HCT116 (cell line): ENCODE measurements at regions not wholly inside any gene's neighbourhood (a gene's known extent, or its start where the extent isn't known, plus 50 kb on each side); places are given as distances from the start of the nearest gene placed in this dataset.

Experiments used
- ATAC-seq: fragments of 200-7000 bp; cut with Tn5 transposase; 2 replicates; pipeline ENCODE4 v1.9.1; 2020; ENCODE audit warnings: mild to moderate bottlenecking, moderate library complexity
- BruUV-seq: library from RNA; stranded (reverse); fragments of 400-500 nt; replicated peaks from 2 replicates; lab custom pipeline; 2021; lab: Mats Ljungman, UMichigan
- CTCF ChIA-PET: fragments of 300-600 bp; sonication (Branson Sonifier 250); formaldehyde crosslinking; loops from one replicate; lab custom pipeline; 2021; ENCODE audit warnings: antibody characterized with exemption; lab: Charles Lee
- POLR2A ChIA-PET: fragments of 300-600, 350-600 bp; sonication (Branson Sonifier 250); formaldehyde crosslinking; loops from one replicate; lab custom pipeline; 2021; ENCODE audit warnings: antibody characterized with exemption; lab: Charles Lee
- RAD21 ChIA-PET, 2 experiments: fragments of 300-600 bp; sonication (Branson Sonifier 250); formaldehyde crosslinking; loops; one replicate each; lab custom pipeline; 2023; ENCODE audit warnings: low total read pairs in 2 of 2; ENCODE audit not compliant: uncharacterized antibody in 2 of 2, unreplicated experiment in 2 of 2, low non-redundant PET in 1 of 2; lab: Charles Lee
- DNase-seq: peaks from one replicate; pipeline ENCODE4 v3.0.0-alpha.2; 2010; ENCODE audit warnings: low read depth, low spot score
- H2AFZ ChIP-seq: fragments of 200-600 bp; shearing (Covaris generic), sonication (generic); 2 replicates; pipeline ENCODE4 v1.6.1; 2017; ENCODE audit warnings: low read depth, mixed run types, mixed read lengths, antibody characterized with exemption, low read length; ENCODE audit not compliant: poor library complexity, severe bottlenecking
- H3K27ac ChIP-seq: 2 replicates; pipeline ENCODE4 v1.5.1; 2012; ENCODE audit warnings: low read depth, low read length
- H3K27me3 ChIP-seq: fragments of 200-600 bp; sonication (generic); 2 replicates; pipeline ENCODE4 v1.6.1; 2016; ENCODE audit warnings: mixed run types, low read length, mixed read lengths; ENCODE audit not compliant: insufficient read depth
- H3K36me3 ChIP-seq, 2 experiments: fragments of 200-500 bp in 1 of 2; fragments of 200-600 bp in 1 of 2; sonication (Bioruptor generic) in 1 of 2; sonication (generic) in 1 of 2; 2 replicates each; pipeline versions ENCODE4 v1.5.1 to v1.6.1; 2014 to 2016; ENCODE audit warnings: low read length in 2 of 2, inconsistent platforms in 1 of 2, mixed read lengths in 1 of 2, mixed run types in 1 of 2; ENCODE audit not compliant: insufficient read depth in 2 of 2, control insufficient read depth in 1 of 2
- H3K4me1 ChIP-seq, 2 experiments: fragments of 200-600 bp in 1 of 2; sonication (generic) in 1 of 2; 2 replicates each; pipeline versions ENCODE4 v1.5.1 to v1.6.1; 2012 to 2017; ENCODE audit warnings: low read length in 2 of 2, inconsistent platforms in 1 of 2, mild to moderate bottlenecking in 1 of 2, mixed read lengths in 1 of 2, mixed run types in 1 of 2, moderate library complexity in 1 of 2; ENCODE audit not compliant: insufficient read depth in 2 of 2, control insufficient read depth in 1 of 2
- H3K4me2 ChIP-seq: fragments of 200-600 bp; sonication (generic); 2 replicates; pipeline ENCODE4 v1.6.1; 2017; ENCODE audit warnings: mixed run types, low read length, mixed read lengths
- H3K4me3 ChIP-seq, 2 experiments: fragments of 200-600 bp in 1 of 2; sonication (generic) in 1 of 2; replicated peaks in 1 of 2; 2 replicates each; pipeline ENCODE4 v1.5.1; 2011 to 2016; ENCODE audit warnings: low read length in 2 of 2, control low read depth in 1 of 2, low read depth in 1 of 2, mild to moderate bottlenecking in 1 of 2, mixed read lengths in 1 of 2, mixed run types in 1 of 2
- H3K79me2 ChIP-seq: fragments of 200-600 bp; sonication (generic); 2 replicates; pipeline ENCODE4 v1.6.1; 2017; ENCODE audit warnings: mild to moderate bottlenecking, mixed run types, low read length, moderate library complexity, mixed read lengths; ENCODE audit not compliant: insufficient read depth
- H3K9ac ChIP-seq: fragments of 200-600 bp; sonication (generic); 2 replicates; pipeline ENCODE4 v1.6.1; 2016; ENCODE audit warnings: low read length, mixed read lengths
- H3K9me2 ChIP-seq: fragments of 200-600 bp; sonication (generic), shearing (Covaris generic); 2 replicates; pipeline ENCODE4 v1.6.1; 2017; ENCODE audit warnings: mixed run types, mild to moderate bottlenecking, moderate library complexity; ENCODE audit not compliant: insufficient read depth
- H3K9me3 ChIP-seq, 2 experiments: fragments of 200-500 bp in 1 of 2; fragments of 200-600 bp in 1 of 2; sonication (Bioruptor generic) in 1 of 2; sonication (generic) in 1 of 2; 2 replicates each; pipeline ENCODE4 v1.6.1; 2014 to 2017; ENCODE audit warnings: low read length in 2 of 2, mixed read lengths in 2 of 2, inconsistent platforms in 1 of 2, low read depth in 1 of 2, mild to moderate bottlenecking in 1 of 2, mixed run types in 1 of 2, moderate library complexity in 1 of 2; ENCODE audit not compliant: control insufficient read depth in 1 of 2, insufficient read depth in 1 of 2
- H4K20me1 ChIP-seq: fragments of 200-600 bp; sonication (generic), shearing (Covaris generic); 2 replicates; pipeline ENCODE4 v1.6.1; 2017; ENCODE audit warnings: mixed run types, mild to moderate bottlenecking, moderate library complexity; ENCODE audit not compliant: insufficient read depth
- CBX3 ChIP-seq: IDR thresholded peaks from 2 replicates; pipeline ENCODE4 v1.6.1; 2012; ENCODE audit warnings: low read depth
- CEBPB ChIP-seq: IDR thresholded peaks from 2 replicates; pipeline ENCODE4 v1.6.1; 2012; ENCODE audit warnings: low read depth
- ELF1 ChIP-seq: IDR thresholded peaks from 2 replicates; pipeline ENCODE4 v1.6.1; 2012; ENCODE audit warnings: low read depth, borderline replicate concordance
- EZH2 ChIP-seq: fragments of 200-600 bp; sonication (generic); IDR thresholded peaks from 2 replicates; pipeline ENCODE4 v1.6.1; 2017; ENCODE audit warnings: antibody characterized with exemption, mixed run types
- JUND ChIP-seq: IDR thresholded peaks from 2 replicates; pipeline ENCODE4 v1.6.1; 2012
- POLR2A ChIP-seq: IDR thresholded peaks from 2 replicates; pipeline ENCODE4 v1.7.0; 2011; ENCODE audit warnings: borderline replicate concordance; ENCODE audit not compliant: insufficient read depth, insufficient read length; ENCODE audit errors: extremely low read depth
- POLR2AphosphoS5 ChIP-seq: IDR thresholded peaks from 2 replicates; pipeline ENCODE4 v1.6.1; 2011; ENCODE audit warnings: mild to moderate bottlenecking, low read depth, low read length, moderate library complexity
- RAD21 ChIP-seq: IDR thresholded peaks from 2 replicates; pipeline ENCODE4 v1.6.1; 2012; ENCODE audit warnings: low read depth, mild to moderate bottlenecking
- SIN3A ChIP-seq: IDR thresholded peaks from 2 replicates; pipeline ENCODE4 v1.6.1; 2012; ENCODE audit warnings: low read depth
- SP1 ChIP-seq: IDR thresholded peaks from 2 replicates; pipeline ENCODE4 v1.6.1; 2012; ENCODE audit warnings: low read depth
- SRF ChIP-seq: IDR thresholded peaks from 2 replicates; pipeline ENCODE4 v1.6.1; 2012; ENCODE audit warnings: low read depth
- YY1 ChIP-seq: IDR thresholded peaks from 2 replicates; pipeline ENCODE4 v1.6.1; 2011; ENCODE audit warnings: low read length, low read depth, moderate library complexity, mild to moderate bottlenecking; ENCODE audit not compliant: insufficient replicate concordance; ENCODE audit errors: extremely low read depth
- ZNF274 ChIP-seq: fragments of 200-500 bp; sonication (Bioruptor generic); IDR thresholded peaks from 2 replicates; pipeline ENCODE4 v1.6.1; 2014; ENCODE audit warnings: mild to moderate bottlenecking, low read depth, low read length, inconsistent platforms
- intact Hi-C: fragments of 100-400 bp; cut with micrococcal nuclease; formaldehyde crosslinking; loops from 2 replicates; pipeline ENCODE4 v1.10.0; 2022
- TF ChIP-seq, protein P1 (sequence below): IDR thresholded peaks from 2 replicates; pipeline ENCODE4 v1.6.1; 2012; ENCODE audit warnings: low read depth
- TF ChIP-seq, protein P2 (sequence below): IDR thresholded peaks from 2 replicates; pipeline ENCODE4 v1.6.1; 2012

DNA sequence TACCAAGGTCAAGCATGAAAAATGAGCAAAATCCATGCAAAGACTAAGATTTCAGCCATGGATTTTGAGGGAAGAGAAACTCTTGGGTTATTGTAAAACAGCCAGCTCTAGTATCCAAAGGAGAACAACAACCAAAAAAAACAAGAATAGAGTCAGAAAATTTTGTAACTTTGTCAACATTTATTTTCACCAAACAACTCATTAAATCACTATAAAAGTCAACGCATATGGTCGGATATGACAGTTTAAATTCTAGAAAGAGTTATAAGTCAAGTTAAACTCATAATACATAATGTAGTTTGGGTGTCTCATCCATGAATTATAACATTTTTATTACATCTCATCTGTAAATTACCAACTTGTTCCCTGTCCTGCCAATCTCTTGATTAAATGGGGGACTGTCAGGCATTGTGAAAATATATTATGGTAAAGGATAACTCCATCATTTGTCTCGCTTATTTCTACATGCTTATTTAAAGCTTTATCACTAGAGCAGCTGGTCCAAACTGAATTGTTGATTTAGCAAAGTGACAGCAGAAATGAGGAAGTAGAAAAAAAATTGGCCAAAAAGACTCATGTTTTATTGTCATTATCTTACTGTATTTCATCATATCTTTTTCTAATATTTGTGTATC, 224.8 kb upstream of the NOCT start:
- intact Hi-C loops, result no loop called here

DNA sequence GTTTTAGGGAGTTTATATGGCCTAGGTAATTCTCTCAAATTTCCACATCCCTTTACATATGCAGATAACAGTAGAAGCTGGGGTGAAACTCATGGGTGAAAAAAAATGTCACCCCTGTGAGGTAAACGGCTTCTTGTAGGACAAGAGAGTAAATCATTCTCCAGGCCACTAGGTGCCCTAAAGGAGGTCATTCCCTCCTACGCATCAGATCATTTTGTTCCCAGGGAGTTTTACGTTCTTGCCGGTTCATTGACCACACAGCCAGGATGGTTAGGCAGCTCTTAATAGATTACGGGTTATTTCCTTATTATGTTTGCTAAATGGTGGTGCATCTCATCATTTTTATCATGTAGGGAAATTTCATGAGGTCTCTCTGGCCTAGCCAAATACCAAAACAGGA, 225.8 kb upstream of the NOCT start:
- Histone ChIP-seq H3K36me3 (no peaks in the 10 kb centered on the region), H3K9me2 (no peaks in the 10 kb centered on the region), H3K27ac (no peak overlapping the region), H3K27me3 (no peaks in the 10 kb centered on the region), H3K9ac (no peak overlapping the region), H3K9me3 (no peaks in the 10 kb centered on the region), H3K4me3 (no peak overlapping the region), H4K20me1 (no peaks in the 10 kb centered on the region), H2AFZ (no peak overlapping the region), H3K4me1 (no peaks in the 10 kb centered on the region), H3K79me2 (no peaks in the 10 kb centered on the region), H3K4me2 (no peak overlapping the region)
- intact Hi-C loops, result no loop called here
- ChIA-PET CTCF (no interaction called here), RAD21 (no interaction called here), POLR2A (no interaction called here)
- no peak for TF ChIP-seq ELF1
- no peak for TF ChIP-seq POLR2AphosphoS5
- TF ChIP-seq RAD21, result no peak
- no peak for TF ChIP-seq EZH2
- no peak for TF ChIP-seq CEBPB
- no peak for TF ChIP-seq SP1
- no peak for TF ChIP-seq CBX3
- TF ChIP-seq, protein P1, sequence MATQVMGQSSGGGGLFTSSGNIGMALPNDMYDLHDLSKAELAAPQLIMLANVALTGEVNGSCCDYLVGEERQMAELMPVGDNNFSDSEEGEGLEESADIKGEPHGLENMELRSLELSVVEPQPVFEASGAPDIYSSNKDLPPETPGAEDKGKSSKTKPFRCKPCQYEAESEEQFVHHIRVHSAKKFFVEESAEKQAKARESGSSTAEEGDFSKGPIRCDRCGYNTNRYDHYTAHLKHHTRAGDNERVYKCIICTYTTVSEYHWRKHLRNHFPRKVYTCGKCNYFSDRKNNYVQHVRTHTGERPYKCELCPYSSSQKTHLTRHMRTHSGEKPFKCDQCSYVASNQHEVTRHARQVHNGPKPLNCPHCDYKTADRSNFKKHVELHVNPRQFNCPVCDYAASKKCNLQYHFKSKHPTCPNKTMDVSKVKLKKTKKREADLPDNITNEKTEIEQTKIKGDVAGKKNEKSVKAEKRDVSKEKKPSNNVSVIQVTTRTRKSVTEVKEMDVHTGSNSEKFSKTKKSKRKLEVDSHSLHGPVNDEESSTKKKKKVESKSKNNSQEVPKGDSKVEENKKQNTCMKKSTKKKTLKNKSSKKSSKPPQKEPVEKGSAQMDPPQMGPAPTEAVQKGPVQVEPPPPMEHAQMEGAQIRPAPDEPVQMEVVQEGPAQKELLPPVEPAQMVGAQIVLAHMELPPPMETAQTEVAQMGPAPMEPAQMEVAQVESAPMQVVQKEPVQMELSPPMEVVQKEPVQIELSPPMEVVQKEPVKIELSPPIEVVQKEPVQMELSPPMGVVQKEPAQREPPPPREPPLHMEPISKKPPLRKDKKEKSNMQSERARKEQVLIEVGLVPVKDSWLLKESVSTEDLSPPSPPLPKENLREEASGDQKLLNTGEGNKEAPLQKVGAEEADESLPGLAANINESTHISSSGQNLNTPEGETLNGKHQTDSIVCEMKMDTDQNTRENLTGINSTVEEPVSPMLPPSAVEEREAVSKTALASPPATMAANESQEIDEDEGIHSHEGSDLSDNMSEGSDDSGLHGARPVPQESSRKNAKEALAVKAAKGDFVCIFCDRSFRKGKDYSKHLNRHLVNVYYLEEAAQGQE, result no peak
- TF ChIP-seq SRF, result no peak
- TF ChIP-seq SIN3A, result no peak
- TF ChIP-seq JUND, result no peak
- TF ChIP-seq POLR2A, result no peak
- TF ChIP-seq, protein P2, sequence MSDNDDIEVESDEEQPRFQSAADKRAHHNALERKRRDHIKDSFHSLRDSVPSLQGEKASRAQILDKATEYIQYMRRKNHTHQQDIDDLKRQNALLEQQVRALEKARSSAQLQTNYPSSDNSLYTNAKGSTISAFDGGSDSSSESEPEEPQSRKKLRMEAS, result no peak
- TF ChIP-seq ZNF274, result no peak
- no peak for TF ChIP-seq YY1
- no TSS peak for BruUV-seq
- ATAC-seq (no peak), DNase-seq (no peak)

More for the DNA sequence above, 224.8 kb upstream of the NOCT start:
- ChIA-PET POLR2A (no interaction called here), RAD21 (no interaction called here), CTCF (no interaction called here)
- no peak overlapping the region for H3K9ac ChIP-seq
- no TSS peak for BruUV-seq
- no peaks in the 10 kb centered on the region for H3K4me1 ChIP-seq
- H3K36me3 ChIP-seq, result no peaks in the 10 kb centered on the region
- DNase-seq, result no peak
- no peaks in the 10 kb centered on the region for H3K9me3 ChIP-seq
- no peak for TF ChIP-seq POLR2AphosphoS5
- H3K4me2 ChIP-seq, result no peak overlapping the region
- no peaks in the 10 kb centered on the region for H3K27me3 ChIP-seq
- no peak overlapping the region for H3K27ac ChIP-seq
- no peaks in the 10 kb centered on the region for H3K79me2 ChIP-seq
- H4K20me1 ChIP-seq, result no peaks in the 10 kb centered on the region
- H2AFZ ChIP-seq, result no peak overlapping the region
- H3K4me3 ChIP-seq, result no peak overlapping the region
- ATAC-seq, result no peak
- no peaks in the 10 kb centered on the region for H3K9me2 ChIP-seq
